ENCODE measurements at regions not wholly inside any gene's neighbourhood (a gene's known extent, or its start where the extent isn't known, plus 50 kb on each side); places are given as distances from the start of the nearest gene placed in this dataset.
A peak's percentile ranks its signal among the peaks of the same experiment; 100 is the strongest.

DNA sequence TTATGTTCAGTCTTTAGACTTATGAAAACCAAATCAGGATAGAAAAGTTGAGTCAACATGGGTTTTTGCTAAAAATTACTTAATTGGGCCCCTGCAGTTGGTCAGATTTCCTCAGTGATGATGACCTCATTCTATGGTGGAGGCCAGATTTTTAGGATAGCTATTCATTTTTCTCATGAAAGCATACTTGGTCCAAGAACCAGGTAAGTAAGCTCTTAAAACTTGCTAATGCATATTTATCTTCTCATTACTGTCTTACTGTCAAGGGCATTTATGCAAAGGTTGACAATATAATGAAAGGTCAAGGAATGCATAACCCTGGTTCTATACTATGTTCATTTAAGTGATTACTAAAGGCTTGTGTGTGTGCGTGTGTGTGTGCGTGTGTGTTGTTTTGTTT is 650.6 kb downstream of the SATB2 start:
- peak; percentile 1 for DNase-seq (ENCODE audit: low read depth)

DNA sequence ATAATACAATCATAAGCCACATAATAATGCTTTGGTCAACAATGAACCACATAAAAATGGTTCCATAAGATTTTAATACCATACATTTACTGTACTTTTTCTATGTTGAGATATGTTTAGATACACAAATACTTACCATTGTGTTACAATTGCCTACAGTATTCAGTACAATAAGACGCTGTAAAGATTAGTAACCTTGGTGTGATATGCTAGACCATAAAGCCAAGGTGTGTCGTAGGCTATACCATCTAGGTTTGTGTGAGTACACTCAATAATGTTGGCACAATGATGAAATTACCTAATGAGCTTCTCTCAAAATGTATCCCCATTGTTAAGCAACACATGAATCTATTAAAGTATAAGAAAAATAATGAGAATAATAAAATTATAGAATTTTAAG is 662.3 kb downstream of the SATB2 start:
- no peak for DNase-seq (ENCODE audit: low read depth)

DNA sequence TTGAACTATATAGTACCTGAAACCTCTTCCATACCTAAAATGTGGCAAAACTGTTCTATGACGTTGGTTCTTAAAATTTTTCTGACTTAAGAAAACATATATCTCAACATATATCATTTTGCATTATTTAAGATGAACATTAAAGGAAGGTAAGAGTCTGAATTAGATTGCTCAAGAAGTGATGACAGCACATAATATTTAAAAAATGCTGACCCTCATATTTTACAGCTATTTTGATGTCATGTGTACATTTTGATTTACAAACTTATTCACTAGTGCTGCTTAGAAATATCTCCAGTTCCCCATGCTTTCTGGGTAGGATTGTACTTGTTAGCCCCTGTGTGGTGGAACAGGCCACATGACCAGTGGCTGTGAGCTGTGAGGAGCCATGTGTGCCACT is 666.1 kb downstream of the SATB2 start:
- DNase-seq (ENCODE audit: low read depth): no peak

DNA sequence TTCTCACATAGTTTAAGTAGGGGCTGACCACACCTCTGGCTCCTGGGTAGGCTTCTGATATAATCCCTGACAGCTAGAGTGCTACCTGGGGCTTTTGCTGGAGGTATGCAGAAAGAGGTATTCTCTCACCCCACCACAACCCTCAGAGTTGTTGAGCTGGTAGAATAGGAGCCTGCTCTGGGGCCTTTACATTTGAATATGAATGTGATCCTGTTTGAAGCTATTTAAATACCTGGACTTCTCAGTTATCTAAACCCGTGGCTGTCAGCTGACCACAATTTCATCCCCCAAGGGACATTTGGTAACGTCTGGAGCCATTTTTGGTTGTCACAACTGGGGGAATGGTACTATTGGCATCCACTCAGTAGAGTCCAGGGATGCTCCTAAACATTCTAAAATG is 669.1 kb downstream of the SATB2 start:
- no peak for DNase-seq (ENCODE audit: low read depth)

DNA sequence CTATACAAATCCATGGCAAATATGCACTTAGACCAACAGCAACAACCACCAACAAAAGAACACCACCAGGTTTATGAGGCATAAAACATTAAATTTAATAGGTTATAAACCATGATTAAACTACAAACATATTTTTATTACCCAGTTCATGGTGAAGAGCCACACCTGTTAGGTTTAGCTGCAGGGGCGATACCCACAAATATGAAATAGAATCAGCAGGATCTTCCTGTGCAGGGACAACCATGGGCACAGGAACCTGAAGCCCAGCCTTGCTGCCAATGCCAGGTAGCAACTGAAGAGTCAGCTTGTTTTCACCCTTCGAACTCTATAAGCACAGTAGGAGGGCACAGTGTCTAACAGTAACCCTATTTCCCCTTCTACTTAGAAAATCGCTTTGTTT is 675.0 kb downstream of the SATB2 start:
- no peak for DNase-seq (ENCODE audit: low read depth)

DNA sequence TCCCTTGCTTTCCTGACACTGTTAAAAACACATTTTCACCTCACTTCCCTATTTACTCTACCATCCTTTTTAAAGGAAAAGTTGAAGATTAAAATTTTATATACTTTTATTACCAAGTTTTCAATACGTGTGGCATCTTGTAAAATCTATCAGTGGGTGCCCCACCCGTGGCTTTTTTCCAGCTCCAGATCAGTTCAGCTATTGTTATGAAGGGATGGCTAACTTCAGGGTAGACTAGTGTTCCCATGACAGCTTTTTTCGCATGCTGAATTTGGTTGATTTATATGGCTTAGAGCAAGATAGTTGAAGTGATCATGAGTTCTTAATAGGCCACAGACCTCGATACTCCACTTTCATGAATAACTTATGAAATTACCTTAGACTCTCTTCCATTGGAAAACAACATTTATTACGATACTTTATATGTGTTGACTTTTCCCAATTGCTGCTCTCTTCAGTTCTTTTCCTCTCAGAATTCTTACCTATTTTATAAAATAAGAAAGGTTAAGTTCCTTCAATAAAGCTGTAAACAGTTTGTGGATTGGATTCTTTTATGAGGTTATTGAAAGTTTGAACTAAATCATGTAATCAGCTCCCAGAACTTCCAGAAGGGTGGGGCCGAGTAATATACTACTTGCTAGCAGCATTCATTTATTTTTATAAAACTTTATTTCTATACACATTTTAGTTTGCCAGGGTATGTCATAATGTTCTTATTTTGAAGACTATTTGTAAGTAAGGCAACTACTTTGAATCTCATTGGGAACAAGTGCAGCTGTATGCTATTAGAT is 680.9 kb downstream of the SATB2 start:
- DNase-seq (ENCODE audit: low read depth): no peak

DNA sequence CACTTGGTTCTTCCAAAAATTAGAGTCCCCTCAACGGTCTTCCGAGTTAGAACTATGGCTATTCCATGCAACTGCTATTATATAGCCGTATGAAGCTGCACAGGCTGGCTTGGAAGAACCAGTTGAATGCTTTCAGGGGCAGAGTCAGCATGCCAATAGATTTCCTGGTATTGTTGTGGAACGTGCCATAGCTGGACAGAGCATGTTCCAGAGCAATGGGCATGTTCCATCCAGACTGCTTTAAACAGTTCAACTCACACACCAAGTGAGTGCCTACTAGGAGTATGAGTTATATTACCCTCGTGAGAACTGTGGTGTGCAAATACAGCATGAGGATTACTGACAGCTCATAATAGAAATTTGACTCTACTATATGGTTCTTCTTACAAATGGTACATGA is 682.0 kb downstream of the SATB2 start:
- DNase-seq (ENCODE audit: low read depth): no peak

DNA sequence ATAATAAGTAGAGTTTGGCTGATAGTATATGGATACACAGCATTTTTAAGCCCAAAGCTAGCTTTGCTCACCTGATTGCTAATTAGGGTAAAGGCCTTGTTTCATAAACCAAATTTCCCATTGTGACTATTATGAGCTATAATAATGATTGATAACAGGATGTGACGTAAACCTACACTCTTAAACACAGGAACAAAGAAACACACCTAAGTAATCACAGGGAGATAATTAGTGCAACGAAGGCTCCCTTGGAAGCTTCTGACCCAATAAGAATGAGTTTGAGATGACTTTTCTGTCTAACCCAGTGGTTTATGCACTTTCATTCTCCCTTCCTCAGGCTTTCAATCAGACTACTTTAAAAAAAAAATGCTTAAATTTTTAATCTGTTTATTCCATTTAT is 683.2 kb downstream of the SATB2 start:
- no peak for DNase-seq (ENCODE audit: low read depth)

DNA sequence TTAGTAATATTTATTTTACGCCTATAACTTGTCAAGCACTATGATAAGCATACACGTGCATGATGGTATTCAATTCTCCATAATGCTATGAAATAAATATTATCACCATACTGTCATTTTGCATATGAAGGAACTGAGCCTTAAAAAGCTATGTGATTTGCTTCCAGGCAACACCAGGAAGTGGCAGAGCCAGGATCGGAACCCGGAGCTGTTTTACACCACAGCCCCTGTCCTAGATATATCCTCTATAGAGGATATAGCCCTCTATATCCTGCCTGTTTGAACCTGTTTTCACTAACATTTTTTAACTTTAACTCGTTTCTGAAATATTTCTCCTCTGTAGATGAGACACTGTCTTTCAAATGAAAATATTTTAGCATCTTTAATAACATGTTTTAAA is 690.0 kb downstream of the SATB2 start:
- no peak for DNase-seq (ENCODE audit: low read depth)

DNA sequence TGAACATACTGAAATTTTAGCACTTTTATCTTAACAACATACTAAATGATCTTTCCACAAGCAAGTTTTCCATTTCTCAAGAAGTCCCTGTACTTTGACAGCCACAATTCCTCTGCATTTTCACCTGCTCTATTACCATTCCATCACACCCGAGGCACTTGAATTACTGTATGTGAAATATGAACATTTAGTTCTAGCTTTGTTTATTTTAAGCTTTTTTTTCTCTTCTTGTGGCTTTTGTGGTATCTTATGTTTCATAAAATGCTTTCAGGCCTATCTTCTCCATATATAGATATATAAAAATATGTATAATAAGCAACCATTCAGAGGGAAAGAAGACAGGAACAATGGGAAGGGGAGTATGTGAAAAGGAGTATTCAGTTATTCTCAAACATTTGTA is 693.9 kb downstream of the SATB2 start:
- no peak for DNase-seq (ENCODE audit: low read depth)

DNA sequence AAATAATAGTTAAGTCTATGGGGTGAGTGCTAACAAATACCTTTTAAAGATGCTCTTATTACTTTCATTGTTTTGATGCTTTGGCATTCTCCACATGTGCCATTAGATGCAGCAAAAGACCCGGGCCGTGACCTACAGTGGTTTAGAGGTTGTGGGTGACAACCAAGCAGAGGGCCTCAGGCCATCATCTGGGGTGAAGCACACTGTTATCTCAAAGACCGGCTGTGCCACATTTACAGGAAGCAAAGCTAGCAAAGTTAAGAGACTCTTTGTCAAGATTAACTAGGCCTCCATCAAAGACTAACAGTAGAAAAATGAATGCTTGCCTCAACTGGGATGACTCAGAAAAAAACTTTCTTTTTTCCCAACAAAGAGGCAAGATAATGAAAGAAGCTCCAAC is 695.3 kb downstream of the SATB2 start:
- DNase-seq (ENCODE audit: low read depth): no peak

DNA sequence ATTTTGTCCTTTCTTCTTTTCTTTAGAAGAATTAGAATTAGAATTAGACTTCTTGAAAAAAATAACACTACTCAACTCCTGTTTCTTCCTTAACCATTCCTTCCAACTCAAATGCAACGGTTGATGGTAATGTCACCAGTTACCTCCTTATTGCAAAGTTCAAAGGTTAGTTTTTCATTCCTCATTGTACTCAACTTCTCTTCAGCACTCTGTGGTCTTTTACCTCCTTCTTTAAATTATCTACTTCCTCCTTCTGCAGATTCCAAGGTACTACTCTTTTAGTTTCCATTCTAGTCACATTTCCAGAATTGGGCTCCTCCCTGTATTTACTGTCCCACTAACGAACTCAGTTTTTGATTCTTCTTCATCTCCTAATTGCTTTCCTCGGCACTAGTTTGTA is 700.7 kb downstream of the SATB2 start:
- DNase-seq (ENCODE audit: low read depth): no peak

DNA sequence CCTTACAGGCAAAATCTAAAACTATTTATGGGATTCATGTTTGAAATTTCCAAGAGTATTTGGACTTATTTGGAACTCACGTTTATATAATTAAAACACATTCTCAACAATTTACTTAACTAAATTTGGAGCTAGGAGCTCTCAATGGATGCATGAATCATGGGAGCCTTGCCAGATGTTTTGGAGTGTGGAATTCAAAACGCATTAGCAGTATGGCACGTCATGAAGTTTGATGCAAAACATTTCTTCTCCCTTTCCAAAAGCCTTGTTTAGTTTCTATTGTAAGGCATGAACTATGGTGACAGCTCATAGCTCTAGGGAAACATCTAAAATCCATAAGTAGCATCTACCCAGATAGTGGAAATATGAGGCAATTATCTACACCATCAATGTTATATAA is 701.6 kb downstream of the SATB2 start:
- no peak for DNase-seq (ENCODE audit: low read depth)

DNA sequence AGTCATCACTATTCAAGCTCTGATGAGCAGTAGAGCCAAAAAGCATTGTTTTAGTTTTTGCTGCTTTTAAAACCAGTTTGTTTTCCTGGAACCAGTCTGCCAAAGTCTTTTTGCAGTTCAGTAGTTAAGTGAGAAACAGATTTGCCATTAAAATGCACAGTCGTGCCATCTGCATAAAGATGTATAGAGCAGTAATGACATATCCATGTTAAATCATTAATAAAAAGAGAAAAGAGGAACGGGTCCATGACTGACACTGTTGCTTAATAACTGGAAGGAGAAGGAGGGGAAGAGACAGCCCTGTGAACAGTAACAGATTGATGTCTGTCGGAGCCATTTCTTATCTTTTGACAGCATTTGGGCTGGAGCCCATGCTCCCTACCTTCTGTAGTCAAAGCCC is 704.6 kb downstream of the SATB2 start:
- DNase-seq (ENCODE audit: low read depth): no peak

DNA sequence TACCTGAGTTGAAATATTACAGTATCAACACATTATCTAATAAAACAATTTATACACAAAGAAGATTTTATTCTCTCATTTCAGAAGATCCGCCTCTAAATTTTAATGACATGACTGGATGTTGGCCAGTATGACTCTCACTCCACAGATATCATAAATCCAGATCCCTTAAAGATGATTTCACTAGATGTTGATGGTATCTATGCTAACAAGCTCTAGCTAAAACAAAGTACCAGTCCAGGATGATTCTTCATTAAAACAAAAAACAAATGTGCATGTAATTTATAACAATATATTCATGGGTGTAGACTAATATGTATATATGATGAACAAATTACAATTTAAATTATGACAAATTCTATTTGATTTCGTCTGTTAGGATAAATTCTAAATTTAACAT is 708.4 kb downstream of the SATB2 start:
- DNase-seq (ENCODE audit: low read depth): no peak

DNA sequence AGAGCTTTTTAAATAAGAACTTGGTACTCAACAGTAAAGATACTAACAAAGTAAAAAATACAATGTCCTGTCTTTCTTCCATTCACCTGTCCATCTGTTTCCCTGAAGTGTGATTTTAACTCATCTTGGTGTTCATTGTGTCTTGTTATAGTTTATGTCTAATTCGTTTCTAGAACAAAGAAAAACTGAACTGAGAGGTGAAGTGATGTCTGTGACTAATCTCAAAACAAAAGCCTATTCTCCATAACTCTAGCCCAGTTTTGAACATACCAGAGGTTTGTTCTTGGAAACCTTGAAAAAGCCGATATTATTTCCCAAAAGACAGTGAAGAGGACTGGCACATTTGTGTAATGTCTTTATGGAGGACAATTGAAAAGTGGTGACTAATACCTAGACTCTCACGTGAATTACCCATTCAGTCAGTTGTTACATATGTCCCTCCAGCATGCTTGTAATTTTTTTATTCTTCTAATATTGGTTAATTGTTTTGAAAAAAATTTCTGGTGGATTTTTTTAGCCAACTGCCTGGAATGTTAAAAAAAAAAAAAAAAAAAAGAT is 725.8 kb downstream of the SATB2 start:
- no peak for DNase-seq (ENCODE audit: low read depth)

DNA sequence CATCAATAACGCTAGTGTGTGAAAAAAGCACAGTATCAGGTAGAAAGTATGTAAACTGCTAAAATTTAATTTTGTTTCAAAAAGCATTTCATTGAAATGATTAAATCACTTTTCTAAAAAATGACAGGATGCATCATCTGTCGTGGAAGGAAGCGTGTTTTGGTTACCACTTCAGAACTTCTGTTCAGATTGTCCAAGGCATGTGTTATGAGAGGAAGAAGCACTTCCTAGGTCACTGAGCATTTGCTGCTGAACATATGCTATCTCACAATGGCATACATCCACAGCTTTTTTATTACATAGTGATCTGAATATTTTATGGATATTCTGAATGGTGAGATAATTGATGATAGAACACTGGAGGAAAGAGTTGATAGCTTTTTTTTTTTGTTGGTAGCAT is 737.5 kb downstream of the SATB2 start:
- no peak for DNase-seq (ENCODE audit: low read depth)

DNA sequence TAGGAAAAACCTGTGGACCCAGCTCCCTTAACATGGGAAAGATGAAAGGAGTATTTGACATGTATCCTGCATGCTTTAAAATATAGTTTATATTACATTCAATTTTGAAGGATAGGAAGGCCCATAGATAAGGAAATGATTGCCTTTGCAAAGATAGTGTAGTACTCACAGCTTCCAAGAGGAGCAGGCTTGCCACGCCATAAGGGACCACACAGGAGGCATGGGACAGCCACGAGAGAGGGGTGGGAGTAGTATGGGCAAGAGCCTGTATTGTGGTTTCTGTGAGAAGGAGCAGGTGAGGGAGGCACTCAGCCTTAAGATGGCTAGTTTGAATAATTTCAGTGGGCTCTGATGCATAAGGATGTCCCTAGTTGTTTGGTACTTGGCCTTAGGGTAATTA is 740.3 kb downstream of the SATB2 start:
- DNase-seq (ENCODE audit: low read depth): no peak

DNA sequence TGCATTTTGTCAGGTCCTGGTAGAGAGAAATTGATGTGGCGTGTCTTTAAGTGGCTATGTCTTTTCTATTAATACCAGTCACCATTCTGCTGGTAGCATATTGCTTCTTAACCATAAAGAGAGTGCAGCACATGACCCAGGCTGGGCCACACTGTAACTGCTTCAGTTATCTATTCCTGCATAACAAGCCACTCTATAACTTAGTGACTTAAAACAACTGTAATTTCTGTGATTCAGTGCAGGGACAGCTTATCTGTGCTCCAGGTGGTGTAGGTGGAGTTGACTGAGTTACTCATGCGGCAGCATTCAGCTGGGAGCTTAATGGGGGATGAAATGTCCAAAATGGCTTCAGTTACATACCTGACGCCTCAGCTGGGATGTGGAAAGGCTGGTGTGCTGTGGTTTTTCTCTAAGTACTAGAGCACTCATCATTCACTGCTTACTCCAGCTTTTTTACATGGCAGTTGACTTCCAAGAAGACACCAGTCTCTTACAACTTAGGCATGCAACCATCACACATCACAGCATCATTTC is 742.4 kb downstream of the SATB2 start:
- DNase-seq (ENCODE audit: low read depth): no peak

DNA sequence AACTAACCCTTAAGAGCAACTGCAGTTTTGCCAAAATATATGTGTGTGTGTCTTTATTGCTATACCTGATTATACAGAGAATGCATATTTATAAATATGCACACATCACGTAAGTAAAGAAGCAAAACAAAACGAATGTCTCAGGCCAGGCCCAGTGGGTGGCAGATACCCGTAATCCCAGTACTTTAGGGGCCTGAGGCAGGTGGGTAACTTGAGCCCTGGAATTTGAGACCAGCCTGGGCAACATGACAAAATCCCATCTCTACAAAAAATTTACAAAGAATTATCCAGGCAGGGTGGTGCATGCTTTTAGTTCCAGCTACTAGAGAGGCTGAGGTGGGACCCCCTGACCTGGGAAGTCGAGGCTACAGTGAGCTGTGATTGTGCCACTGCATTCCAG is 745.3 kb downstream of the SATB2 start:
- no peak for DNase-seq (ENCODE audit: low read depth)

DNA sequence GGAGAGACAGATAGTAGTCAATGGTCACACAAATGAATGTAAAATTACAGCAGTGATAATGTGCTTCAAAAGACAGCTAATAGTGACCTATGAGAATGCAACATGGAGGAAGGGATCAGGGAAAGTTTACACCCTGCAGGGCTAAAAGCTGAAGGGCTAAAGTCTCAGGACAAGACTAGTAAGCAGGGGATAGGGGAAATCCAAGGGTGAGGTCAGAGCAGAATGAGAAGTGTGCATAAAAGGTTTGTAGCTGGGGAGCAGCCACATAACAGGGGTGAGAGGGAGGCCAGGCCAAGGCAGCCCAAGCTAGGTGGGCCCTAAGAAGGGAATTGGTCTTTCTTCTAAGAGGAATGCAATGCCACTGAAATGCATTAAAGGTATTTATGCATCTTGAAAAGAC is 746.3 kb downstream of the SATB2 start:
- DNase-seq (ENCODE audit: low read depth): no peak

DNA sequence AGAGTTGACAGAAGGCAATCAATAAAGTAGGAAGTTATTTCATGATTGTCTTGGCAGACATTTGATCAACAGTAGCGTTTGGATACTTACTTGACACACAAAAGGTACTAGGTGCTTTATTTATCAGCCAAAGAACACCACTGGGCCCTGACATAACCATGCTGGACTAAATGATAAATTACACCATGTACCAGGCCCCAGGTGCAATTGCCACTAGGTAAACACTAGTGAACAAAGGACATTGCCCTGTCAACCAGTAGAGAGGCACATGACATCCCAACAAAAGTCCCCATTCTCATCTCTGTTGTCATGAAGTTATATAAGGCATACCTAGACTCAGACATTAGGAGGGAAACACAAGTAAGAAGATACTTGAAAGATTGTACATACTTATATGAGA is 747.2 kb downstream of the SATB2 start:
- DNase-seq (ENCODE audit: low read depth): no peak

DNA sequence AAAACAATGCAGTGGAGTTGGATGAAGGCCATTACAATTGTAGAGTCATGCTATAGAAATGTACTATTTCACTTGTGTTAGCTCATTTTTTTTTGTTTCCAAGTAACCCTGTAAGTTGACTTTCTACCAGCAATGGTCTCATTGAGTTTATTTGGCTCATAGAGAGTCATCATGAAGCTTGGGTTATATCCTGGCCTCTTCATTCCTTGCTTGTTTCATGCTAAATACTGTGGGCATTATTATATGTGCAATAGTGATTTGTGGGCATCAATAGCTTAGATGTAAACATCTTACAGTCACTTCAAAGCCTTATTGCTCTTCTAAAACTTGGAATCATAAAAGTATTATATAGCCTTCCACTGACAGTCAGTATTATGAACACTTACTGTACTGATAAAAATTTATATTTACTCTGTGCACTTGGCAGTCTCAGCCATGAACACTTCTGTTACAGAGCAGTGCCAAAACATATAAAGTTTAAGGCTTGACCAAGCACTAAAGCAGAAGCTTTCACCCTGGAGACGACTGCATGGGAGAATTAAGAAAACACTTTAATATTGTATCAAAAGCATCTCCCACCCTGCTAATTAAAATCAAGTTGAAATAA is 751.2 kb downstream of the SATB2 start:
- DNase-seq (ENCODE audit: low read depth): no peak

DNA sequence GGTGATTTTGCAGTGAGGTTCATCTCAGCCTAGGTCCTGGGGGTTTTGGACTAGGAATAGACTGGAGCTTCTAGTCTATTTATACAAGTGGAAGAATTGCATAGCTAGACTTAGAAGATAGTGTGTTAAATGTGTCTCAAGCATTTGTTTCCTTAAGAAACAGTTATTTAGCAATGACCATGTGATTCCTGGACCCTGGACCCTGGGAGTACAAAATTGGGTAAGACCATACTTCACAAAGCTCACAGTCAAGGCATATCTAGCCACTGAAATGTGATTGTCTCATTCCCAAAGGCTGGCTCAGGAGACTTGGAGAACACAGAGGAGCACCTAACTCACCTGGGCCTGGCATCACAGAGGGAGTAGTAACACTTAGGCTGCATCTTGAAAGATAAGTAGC is 754.5 kb downstream of the SATB2 start:
- no peak for DNase-seq (ENCODE audit: low read depth)
